NCI-H1930 (cell line): ENCODE measurements at regions not wholly inside any gene's neighbourhood (a gene's known extent, or its start where the extent isn't known, plus 50 kb on each side); places are given as distances from the start of the nearest gene placed in this dataset.
"Not testable (repeated sequence)": the region's sequence is repeated elsewhere in the genome, so short reads cannot be mapped to it uniquely, and the experiment has no call there.

Source experiments
- DNase-seq, 2 experiments: peaks; one replicate each; lab custom pipeline; 2025; lab: John Stamatoyannopoulos, UW

DNA sequence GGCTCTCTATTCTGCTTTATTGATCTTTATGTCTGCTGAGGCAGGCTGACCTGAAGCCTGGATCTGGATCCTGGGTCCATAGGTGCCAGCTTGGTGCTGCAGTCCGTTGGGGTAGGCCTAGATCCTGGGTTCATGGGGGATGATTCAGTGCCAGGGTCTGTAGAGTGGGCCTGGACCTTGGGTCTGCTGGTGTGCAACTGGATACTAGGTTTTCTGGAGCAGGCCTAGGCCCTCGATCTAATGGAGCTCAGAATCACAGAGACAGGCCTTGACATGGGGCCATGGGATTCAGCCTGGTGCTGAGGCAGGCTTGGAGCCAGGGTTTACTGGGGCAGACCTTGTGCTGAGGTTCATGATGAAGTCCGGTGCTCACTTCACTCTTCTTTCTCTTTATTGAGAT, 358.6 kb downstream of the TEX13C start:
- no peak for DNase-seq

GRCh38 chrX:125680366-125680765, 360.7 kb downstream of the TEX13C start:
- DNase-seq, result no peak

DNA sequence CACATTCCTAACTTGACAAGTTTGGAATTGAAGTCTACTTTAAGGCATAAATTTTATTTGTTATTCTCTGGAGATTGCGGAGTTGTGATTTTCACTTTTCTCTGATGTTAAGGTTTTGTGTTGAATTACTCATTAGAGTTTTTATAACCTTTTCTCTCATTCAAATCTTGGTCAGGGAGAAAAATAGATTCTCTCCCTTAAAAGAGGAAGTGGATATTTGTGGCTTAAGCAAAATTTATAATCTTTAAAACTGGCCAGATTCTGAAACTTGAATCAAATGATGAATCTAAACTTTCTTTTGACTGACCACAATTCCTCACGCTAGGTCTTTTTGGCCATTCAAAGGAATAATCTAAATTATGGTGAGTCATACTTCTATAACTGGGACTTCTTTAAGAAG, 361.4 kb downstream of the TEX13C start:
- no peak for DNase-seq

DNA sequence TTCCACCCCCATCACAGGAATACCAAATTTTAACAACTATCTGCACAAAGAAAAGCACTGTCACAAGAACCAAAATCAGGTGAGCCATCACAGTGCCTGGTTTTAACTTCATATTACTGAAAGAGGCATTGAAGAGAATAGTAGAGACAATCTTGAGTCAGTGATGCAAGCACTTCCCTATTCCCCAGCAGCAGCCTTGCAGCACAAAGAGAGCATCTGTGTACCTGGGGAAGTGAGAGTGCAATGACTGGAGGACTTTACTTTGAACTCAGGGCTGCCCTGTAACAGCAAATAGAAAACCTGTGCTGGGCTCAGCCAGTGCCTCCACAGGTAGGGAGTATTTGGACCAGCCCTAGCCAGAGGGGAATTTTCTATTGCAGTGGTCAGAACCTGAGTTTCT, 361.8 kb downstream of the TEX13C start:
- DNase-seq, result no peak

DNA sequence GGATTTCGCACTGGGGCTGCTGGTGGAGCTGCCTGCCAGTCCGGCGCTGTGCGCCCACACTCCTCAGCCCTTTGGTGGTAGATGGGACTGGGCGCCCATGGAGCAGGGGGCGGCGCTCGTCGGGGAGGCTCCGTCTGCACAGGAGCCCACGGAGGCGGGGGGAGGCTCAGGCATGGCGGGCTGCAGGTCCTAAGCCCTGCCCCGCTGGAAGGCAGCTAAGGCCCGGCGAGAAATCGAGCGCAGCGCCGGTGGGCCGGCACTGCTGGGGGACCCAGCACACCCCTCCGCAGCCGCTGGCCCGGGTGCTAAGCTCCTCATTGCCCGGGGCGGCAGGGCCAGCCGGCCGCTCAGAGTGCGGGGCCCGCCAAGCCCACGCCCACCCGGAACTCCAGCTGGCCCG, 370.9 kb downstream of the TEX13C start:
- not testable (repeated sequence) for DNase-seq

DNA sequence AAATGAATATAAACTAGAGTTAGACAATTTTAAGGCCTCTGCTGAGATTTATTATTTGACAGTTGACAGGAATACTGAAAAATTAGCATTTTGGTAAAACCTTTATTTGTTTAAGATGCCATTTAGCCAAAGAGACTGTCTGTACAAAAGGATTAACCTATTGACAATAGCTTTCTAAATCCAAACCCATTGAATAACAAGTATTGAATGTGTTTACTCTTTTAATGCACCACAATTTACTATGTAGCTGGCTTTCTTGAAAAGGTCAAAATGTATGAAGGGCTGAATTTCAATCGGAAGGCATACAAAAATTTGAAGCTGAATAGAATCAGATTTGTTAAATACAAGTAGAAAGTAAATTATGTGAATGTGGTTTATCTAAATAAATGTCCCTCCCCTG, 374.5 kb downstream of the TEX13C start:
- DNase-seq, result no peak

GRCh38 chrX:125709074-125709473, 389.4 kb downstream of the TEX13C start:
- no peak for DNase-seq

GRCh38 chrX:125709532-125709931, 389.9 kb downstream of the TEX13C start:
- DNase-seq, result no peak

DNA sequence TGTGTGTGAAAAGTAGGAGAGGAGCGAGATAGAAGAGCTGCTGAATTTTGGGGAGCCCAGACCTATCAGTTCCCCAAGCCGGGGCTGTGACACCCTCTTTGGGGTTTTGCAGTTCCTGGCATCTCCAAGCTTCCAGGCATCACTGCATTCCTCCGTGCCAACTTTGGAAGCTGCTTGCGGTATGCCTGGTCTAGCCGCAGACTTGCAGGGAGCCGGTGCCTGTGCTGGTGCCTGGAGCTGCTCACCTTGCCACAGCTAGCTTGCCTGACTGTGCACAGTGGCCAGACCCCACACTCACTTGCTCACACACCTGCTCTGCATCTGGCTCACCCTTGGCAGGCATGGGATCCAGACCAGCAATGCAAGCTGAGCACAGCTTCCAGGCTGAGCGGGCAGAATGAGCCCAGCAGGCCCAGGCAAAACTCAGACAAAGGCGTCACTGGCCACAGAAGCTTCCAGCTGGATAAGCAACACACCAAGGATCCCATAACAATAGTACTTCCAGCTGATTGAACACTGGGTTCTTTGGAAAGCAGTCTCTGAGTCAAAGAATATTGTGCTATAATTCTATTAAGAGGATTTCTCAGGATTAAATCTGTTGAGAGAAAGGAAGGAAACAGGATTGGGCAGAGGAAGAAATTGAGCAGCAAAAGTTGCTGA, 390.9 kb downstream of the TEX13C start:
- no peak for DNase-seq

- no peak for DNase-seq
These were observed 391.4 kb downstream of the TEX13C start for GRCh38 chrX:125711103-125711502.

DNA sequence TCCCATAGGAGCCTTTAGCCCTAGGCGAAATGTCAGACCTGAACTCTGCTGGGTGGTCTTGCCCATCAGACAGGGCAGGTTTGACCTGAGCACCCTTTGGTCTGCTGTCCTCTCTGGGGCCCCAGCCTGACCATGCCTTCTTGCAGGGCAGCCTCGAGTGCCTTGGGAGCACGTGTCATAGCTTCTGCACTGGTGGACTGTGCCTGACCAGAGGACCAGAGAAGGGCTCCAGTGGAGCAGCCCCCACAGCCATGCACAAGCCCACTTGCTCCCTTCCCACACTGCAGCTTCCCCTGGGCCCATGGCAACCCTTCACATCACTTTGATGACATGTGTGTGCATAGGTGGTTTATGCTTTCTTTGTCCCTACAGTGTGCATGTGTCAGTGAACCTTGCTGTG, 394.0 kb downstream of the TEX13C start:
- DNase-seq, result no peak

GRCh38 chrX:125727117-125727516, 407.4 kb downstream of the TEX13C start:
- DNase-seq, result no peak

- DNase-seq, result no peak
These were observed 416.5 kb downstream of the TEX13C start for GRCh38 chrX:125736008-125736729.

DNA sequence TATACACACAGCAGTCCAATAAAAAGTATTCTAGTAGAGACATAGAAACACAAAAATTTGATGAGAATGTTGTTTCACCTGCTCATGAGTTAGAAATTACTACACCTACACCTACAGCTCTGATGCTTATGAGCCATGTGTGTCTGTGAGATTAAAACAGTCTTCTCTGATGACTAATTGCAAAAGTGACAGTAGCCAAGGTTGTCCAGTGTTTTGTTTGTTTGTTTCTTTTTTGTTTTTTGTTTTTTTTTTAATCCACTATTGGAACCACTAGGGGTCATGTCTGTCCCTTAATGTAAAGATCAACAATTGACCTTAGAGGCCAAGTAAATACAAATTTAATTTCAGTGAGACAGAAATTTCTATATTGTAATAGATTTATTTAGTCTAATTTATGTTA, 423.1 kb downstream of the TEX13C start:
- DNase-seq, result no peak

- DNase-seq, result no peak
These were observed 421.2 kb downstream of the DCAF12L2 start for GRCh38 chrX:125744914-125745313.

- DNase-seq, result no peak
These were observed 408.1 kb downstream of the DCAF12L2 start for GRCh38 chrX:125757794-125758564.

- DNase-seq, result no peak
These were observed 407.3 kb downstream of the DCAF12L2 start for GRCh38 chrX:125758819-125759218.

DNA sequence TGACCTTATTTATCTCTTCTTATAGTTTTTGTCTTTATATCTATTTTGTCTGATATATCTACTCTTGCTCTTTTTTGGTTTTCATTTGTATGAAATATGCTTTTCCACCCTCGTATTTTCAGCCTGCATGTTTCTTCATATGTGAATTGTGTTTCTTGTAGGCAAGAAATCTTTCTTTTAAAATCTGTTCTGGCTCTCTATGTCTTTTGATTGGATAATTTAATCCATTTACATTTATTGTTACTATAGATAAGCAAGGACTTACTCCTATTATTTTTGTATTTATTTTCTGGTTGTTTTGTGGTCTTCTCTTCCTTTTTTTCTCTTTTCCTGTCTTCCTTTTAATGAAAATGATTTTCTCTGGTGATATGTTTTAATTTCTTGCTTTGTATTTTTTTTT, 403.1 kb downstream of the DCAF12L2 start:
- no peak for DNase-seq

GRCh38 chrX:125765347-125765746, 400.7 kb downstream of the DCAF12L2 start:
- no peak for DNase-seq

GRCh38 chrX:125769628-125770027, 396.5 kb downstream of the DCAF12L2 start:
- DNase-seq, result no peak

- no peak for DNase-seq
These were observed 387.8 kb downstream of the DCAF12L2 start for GRCh38 chrX:125778261-125778660.

GRCh38 chrX:125782184-125782583, 383.9 kb downstream of the DCAF12L2 start:
- no peak for DNase-seq

DNA sequence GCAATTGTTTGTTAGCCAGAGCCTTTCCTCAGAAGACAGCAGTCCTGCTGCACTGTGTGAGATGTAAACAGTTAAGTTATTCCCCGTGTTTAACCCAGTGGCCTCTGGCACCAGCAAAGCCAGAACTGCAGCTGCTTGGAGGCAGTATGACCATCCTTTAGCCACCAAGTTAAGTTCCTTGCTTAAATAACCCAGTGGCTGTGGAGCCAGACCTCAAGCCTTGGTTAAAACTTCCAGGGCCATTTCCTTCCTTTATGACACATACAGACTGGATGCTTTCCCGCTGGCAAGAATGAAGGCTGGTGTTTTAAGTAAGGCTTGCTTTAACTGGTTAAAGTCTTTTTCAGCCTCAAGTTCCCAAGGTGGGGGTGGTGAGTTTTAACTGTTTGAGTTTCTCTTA, 379.8 kb downstream of the DCAF12L2 start:
- DNase-seq, result no peak
